ENCODE measurements at regions not wholly inside any gene's neighbourhood (a gene's known extent, or its start where the extent isn't known, plus 50 kb on each side); places are given as distances from the start of the nearest gene placed in this dataset.

DNA sequence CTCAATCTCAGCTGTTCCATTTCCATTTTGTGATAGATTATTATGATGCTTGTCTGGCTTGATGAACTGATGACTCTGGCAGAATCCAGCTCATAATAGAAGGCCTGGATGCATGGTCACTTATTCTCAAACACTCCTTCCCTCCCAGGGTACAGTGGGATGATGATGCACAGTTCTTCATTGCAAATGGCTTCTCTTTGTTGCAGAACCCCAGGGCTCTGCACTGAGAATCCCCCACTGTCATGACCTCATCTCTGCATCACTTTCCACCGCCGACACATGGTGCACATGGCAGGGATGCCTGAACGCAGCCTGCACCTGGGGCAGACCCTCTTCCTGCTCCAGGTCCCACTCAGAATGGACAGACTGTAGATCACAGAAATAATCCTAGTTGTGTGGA is 515.6 kb upstream of the NR2F2 start:
- no peak for DNase-seq (ENCODE audit: low read depth in 2 of 2)

DNA sequence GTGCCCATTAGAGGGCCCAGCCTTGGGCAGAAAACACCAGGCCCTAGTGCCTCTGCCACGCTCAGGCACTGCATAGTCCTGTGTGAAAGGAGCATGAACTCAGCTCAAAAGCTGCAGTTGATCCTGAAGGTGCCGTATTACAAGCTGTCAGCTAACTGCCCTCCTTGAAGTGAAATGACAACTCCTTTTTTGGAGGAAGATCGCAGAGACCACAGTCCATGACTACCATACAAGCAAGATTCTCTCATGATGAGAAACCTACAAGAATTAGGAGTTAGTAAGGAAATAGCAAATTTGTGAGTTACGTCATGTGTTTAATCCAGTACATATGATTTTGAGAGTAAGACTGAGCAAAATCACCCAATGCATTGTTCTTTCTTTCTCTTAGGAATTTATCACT is 513.9 kb upstream of the NR2F2 start:
- DNase-seq (ENCODE audit: low read depth in 2 of 2): no peak

DNA sequence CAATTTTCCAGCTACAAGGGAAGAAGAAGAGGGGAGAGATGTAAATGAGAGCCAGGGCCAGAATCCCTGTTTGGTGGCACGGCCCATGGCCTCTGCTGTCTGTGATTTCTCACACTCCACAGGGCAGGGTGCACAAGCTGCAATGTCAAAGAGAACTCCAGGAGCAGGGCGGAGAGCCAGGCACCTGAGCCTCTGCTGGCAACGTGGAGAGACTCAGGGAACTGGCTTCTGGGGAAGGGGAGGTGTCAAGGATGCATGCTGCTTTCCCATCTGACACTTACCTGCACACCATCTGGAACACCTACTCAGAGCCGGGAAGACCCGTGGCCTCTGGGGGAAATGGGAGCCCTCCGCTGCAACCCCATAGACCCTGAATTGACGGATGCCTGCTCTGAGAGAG is 507.5 kb upstream of the NR2F2 start:
- DNase-seq (ENCODE audit: low read depth in 2 of 2): no peak

DNA sequence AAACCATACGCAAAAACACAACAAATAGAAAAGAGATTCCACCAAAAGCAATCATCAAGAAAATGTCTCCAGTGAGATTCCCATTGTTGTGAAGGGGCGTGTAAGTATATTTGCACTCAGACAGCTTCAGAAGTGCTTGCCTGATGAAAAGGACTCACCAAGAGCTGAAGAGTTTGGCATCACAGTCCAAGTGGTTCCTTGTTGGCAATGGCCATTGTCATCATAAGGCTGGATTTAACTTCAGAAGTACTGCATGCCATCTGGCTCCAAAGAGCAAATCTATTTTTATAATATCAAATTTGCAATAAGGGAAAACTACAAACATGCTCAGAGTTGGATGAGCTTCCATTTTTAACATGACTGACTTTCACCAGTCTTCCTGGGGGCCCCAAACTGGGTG is 505.3 kb upstream of the NR2F2 start:
- DNase-seq (ENCODE audit: low read depth in 2 of 2): no peak

DNA sequence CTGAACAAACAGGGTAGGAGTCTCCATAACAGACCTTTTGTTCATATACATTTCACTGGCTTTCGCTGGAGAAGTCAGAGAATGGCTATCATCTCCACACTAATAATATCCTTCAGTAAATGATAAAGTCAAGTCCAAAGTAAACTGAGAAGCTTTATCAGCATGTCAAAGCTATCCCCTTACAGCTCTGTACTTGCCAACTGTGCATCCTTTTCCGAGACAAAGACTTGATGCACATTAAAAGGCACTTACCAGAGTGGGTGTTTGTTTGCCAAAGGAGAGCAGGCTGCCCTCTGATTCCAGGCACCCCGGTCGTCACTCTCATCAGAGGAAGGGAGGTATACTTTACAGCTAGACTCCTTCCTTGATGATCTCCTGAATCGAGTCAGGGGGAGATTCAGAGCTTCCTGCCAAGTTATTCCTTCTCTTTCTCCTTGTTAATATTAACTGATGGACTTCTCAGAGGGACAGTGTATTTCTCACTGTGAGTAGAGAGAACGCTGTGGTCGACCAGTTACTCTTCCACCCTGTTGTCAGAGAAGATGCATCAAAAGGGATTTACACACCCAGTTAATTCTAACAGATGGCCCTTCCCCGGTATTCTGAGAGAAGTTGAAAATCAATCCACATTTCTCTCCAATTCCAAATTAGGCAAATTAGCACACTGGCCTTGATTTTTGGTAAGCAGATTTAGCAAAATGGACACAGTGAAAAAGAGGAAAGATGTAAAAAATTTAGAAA is 504.7 kb upstream of the NR2F2 start:
- DNase-seq (ENCODE audit: low read depth in 2 of 2): no peak

DNA sequence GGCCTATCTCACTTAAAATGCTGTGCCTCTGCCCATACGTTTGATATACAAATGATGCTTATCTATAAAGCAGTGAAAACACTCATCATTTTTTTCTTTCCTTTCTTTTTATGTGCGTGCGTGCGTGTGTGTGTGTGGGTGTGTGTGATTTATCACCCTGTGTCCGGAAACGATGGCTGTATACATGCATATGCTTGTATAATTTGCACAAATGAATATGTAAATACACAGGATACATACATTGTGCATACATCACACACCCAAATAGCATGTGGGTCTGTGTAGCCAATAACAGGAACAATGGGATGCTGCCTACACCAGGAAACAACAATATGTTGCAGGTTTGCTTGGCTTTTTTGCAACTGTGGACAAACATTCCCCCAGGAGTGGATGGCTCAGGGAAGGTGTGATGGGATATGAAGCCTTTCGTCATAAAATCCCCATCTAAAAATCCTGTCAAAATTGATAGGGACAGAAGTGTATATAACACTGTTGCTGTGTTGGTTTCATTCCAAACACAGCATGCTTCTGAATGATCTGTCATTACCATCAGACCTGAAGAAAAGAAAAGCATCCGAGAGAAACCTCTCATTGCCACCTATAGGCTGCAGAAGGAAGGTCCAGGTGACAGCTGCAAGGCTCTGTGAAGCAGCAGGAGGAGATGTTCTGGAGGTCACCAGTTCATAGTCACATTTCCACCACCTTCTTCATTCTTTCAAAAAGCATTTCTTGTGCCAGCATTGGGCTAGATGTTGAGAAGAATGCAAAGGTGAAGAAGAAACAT is 503.9 kb upstream of the NR2F2 start:
- no peak for DNase-seq (ENCODE audit: low read depth in 2 of 2)

DNA sequence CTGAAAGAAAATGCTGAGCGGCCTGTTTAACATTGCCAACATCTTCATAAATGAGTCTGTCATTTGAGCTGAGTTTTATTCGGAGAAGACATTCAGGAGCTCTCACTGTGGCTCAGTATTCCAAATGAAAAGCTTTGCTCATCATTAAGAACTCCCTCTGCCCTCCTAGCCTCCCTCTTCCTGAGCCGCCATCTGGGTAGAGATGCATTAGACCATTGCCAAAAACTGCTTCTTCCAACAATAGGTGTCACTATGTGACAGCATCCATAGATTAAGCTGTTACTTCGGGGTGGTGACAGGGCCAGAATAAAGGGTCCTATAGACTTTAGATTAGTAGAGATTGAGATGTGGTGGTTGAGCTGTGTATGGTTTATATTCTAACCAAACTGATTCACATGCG is 501.4 kb upstream of the NR2F2 start:
- DNase-seq (ENCODE audit: low read depth in 2 of 2): no peak

DNA sequence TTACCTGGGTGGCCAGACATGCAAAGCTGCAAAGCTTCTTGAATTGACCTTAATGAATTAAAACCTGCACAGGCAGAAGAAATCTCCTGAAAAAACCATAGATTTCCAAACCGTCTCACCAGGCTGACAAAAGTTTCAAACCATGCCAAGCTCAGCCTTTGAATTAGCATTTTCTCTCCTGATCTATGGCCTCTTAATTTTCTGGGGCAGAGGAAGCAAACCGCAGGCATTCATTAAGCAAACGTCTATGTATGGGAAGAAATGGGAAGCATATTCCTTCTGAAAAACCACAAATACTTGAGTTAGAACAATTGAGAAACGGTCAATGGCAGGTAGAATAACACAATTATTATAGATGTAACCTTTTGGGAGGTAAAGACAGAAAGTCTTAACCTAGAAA is 500.2 kb upstream of the NR2F2 start:
- DNase-seq (ENCODE audit: low read depth in 2 of 2): no peak

DNA sequence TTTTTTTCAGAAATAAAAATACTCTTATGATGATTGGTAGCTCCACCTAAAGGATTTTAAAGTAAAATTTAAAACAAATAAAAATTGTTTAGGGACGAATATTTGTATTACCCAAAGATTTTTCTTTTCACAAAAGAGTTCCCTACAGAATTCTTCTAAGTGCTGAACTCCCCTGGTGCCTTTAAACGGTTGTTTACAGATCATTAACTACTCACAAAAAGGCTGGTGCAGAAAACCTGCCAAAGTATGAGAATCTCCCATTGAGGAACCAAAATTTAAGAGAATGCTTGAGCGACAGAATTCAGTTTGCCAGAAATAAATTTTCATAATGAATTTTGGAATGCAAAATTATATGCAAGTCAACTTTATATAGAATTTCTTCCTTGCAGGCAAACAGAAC is 497.8 kb upstream of the NR2F2 start:
- no peak for DNase-seq (ENCODE audit: low read depth in 2 of 2)

DNA sequence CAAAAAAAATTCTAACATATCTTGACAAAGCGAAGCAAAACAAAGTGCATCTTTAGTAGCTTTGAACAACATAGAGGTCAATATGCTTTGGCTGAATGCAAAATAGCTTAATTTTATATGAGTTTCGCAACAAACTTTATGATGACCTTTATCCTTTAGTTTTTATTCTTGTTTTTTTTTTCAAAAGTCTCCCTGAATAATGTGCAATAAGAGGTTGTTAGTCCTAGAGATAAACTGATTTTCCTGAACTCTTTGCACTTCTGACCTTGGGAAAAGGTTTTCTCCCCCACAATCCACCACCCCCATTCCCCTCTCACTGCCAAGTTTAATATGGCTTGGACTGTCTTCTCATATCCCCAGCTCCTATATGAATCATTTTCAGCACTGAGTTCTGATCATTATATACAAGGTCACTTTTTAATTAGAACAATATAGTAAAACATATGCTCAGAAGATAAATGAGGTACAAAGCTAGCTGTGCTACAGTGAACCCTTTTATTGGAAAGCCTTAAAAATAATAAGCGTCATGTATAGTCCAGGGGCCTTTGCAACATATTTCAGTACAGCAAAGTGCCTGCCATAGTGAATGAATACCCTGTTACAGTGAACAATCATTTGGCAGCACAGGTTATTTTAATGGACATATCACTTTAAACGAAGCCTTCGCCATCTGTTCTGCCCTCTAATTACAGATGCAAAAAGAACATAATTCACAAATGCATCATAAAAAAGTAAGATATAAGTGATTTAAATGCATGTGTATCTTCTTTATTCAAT is 496.3 kb upstream of the NR2F2 start:
- DNase-seq (ENCODE audit: low read depth in 2 of 2): no peak

DNA sequence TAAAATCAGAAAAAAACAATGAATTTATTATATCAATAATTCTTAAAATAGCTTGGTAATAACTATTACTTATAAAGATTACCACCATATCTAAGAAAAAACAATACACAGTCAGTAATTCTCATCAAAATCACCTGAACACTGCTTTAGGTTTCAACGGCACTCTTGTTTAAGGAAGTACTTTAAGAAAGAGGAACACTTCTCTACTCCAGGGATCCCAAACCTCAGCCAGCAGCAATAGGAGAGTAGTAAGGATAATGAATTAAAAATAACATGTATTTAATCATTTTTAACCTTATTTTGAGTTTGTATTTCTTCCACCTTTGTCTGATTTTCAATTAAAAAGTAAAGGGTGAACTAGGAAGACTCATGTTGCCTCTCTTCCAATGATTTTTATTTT is 494.0 kb upstream of the NR2F2 start:
- DNase-seq (ENCODE audit: low read depth in 2 of 2): no peak

DNA sequence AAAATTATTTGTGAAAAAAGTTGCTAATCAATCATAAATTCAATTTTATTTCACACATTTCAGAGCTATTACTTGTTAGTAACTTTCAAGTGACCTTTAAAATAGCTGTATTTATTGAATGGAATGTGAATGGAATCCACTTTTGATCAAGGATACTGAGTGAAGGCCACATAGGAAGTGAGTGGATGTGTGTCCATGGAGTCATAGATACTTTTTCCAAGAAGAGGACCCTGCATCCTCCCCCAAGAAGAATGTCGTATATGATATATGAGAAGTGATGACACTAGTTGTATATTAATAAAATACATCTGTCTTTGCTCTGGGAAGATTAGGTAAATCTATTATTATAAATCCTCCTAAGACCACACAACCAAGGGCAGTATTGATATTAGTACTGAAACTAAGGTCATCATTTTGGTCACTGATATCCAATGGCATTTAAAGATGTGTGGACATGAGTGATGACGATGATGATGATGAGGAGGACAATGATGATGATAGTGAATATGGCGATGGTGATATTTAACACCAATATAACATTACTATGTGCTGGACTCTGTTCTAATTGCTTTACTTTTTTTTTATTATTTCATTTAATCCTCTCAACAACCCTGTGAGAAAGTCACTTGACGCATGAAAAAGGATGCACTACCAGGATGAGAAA is 493.0 kb upstream of the NR2F2 start:
- no peak for DNase-seq (ENCODE audit: low read depth in 2 of 2)

DNA sequence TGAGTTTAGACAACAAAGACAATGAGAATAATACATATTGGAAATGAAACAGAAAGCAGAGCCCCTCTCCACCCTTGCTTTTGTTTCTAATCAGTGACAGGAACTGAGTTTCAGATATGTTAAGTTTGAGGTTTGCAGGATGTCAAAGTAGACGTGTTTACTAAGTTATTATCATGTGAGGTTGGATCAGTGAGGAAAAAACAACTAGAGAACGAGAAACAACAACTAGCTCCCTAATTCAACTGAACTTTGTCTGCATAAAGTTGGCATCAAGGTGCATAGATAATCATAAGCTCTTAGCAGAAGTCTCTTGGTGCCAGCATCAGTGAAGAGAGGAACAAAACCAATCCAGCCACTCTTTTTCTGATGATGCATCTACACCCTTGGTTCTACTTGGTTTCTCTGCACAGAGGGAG is 491.1 kb upstream of the NR2F2 start:
- no peak for DNase-seq (ENCODE audit: low read depth in 2 of 2)

DNA sequence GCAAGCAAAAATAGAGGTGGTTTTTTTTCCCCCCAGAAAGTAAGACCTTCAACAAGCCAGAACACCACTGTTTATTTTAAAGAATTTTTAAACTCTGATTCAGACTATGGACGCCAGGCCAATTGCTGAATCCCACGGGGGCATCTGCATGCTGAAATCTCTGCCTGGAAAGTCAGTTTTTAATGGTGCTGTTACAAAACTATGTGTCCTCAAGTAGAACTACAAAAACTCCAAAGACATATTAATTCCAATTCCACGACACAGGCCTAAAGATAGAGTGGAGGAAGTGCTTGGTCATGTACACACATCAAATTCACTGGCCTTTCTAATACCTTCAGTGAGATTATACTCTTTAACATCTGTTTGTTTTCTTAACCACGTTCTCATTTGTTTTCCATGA is 490.5 kb upstream of the NR2F2 start:
- peak; percentile 74 to 75 for DNase-seq (ENCODE audit: low read depth in 2 of 2)

DNA sequence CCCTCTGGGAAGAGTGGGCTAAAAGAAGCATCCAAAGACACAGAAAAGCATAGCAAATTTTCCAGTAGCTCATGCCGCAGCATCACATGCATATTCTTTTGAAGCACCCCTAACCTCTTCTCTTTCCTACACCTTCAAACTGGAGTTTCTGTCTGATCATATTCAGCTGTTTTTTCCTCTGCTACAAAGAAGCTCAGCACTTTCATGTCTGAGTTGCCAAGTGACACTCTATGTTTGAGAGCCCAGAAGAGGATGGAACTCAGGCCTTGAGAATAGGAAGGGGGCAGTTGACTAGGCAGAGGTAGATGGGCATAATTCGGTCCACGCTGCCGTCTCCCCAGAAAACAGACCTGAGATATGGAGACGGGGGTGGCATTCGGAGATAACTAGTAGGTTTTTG is 489.6 kb upstream of the NR2F2 start:
- DNase-seq (ENCODE audit: low read depth in 2 of 2): no peak

DNA sequence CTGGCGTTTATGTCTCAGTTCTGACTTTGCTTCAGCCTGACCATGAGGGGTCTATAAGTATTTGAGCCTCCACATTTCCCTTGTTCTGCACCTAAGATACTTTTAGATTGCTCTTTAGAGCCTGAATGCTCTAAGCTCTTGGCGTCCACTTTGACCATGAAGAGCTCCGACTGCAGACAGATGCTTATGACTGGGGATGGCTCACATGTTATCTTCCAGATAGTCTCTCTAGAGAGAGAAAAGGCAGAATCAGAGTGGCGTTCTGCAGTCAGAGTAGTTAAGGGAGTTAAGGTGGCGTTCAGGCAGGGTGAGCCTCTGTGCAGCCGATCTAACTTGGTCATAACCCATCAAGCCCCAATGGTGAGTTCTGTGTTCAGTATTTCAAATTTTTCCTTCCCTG is 487.9 kb upstream of the NR2F2 start:
- no peak for DNase-seq (ENCODE audit: low read depth in 2 of 2)

DNA sequence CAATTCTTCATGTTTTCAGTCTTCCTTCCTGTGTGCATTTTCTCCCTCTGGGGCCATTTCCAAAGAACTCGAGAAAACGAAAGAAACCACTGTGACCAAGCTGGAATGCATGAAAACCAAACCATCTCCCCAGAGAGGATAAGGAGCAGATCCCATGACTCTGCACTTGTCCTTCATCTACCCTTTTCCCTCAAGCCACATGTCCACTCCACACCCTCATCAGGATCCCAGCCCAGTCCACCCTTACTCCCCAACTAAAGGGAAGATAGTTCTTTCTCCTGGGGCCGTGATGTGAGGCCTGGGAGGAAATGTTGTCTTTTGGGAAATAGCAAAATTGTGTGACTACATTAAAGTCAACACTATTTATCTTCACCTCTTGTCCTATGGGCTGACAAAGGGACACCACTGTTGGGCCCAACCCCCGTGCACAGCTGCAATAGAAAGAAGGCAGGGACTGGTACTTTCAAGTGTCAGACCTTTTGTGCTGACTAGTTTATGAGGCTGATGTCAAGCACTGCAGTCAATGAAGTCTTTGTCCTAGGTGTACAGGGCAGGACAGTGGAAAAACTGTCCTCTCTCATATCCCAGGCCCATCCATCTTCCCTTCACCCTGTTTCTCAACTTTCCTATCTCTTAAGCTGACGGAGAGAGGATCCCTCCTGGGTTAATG is 487.1 kb upstream of the NR2F2 start:
- no peak for DNase-seq (ENCODE audit: low read depth in 2 of 2)

DNA sequence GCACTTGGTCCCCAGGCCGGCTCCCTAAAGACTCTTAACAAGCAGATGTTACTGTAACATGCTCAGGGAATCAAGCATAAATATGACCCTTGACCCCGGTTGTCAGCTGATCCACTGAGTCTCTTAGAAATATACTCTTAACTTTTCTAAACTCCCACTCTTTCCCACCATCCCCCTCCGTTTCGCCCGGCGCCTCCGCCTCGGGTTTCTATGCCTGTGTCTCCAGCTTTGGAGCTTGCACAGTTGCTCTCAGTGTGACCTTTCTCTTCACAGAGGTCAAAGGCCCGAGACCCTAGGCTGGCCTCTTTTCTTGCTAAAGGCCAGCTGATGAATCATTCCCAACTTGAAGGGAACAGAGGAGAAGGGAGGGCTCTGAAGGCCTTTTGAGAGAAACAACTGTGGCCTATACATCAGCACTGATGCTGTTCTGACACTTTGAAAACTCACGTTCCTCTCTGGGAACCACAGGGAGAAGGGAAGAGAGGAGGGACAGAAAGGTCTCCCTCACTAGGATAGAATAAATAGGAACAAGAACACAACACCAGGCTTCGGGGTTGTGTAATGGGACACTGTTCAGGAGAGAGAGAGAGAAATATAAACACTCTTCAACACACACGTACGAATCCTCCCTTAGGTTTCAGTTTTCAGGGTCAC is 484.5 kb upstream of the NR2F2 start:
- no peak for DNase-seq (ENCODE audit: low read depth in 2 of 2)

DNA sequence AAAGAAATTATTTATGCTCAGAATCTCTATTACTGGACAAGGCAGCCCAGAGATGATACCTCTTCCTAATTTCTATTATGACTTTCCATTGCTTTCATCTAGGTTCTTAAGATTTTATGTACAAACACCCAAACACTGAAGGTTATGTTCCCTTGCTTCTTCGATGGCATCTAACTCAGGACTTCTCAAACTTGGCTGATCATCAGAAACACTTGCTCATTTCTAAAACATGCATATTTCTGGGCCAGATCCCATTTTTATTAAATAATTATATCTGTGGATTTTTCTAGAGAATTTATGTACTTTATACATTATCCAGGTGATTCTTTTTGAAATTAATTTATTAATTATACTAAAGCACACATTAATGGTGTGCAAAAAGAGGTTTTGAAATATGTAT is 482.4 kb upstream of the NR2F2 start:
- no peak for DNase-seq (ENCODE audit: low read depth in 2 of 2)

DNA sequence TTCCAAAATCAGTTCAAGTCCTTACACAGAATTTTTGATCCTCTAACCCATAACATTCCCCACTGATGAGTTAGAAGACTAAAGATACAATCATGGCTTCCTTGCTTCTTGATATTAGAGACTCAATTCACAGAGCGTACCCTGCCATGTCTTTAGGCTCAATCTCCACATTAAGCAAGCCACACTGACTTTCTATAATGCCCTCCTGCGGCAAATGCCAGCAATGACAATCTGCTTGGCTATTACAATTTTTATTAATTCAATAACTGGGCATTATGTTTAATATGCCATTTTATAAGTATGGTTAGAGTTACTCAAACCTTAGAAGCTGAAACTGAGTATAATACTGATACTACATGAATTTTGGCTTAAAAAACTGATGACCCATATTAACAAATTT is 479.7 kb upstream of the NR2F2 start:
- no peak for DNase-seq (ENCODE audit: low read depth in 2 of 2)

DNA sequence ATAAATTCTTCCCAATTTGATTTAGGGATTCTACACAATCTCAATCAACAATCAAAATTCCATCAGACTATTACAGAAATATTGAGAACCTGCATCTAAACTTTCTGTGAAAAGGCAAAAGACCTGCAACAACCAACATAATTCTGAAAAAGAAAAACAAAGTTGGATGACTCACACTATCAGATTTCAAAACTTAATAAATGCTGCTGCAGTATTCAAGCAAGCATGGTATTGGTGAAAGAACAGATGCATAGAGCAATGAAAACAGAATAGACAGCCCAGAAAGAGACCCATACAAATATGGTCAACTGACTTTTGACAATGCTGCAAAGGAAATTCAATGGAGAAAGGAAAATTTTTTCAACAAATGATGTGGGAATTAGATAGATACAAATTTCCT is 477.1 kb upstream of the NR2F2 start:
- DNase-seq (ENCODE audit: low read depth in 2 of 2): no peak
